GM13976 (cell line): ENCODE measurements at regions not wholly inside any gene's neighbourhood (a gene's known extent, or its start where the extent isn't known, plus 50 kb on each side); places are given as distances from the start of the nearest gene placed in this dataset.
A peak's percentile ranks its signal among the peaks of the same experiment; 100 is the strongest.

Source experiments
- DNase-seq: peaks from one replicate; pipeline ENCODE4 v3.0.0; 2012; ENCODE audit warnings: low spot score
- CTCF ChIP-seq: IDR thresholded peaks from 2 replicates; pipeline ENCODE4 v1.5.1; 2012; ENCODE audit warnings: borderline replicate concordance, mild to moderate bottlenecking; ENCODE audit not compliant: insufficient read depth; ENCODE audit errors: extremely low read depth, missing control alignments, control extremely low read depth
- in situ Hi-C: fragments of 300-500 bp; cut with MboI; formaldehyde crosslinking; loops from one replicate; pipeline ENCODE4 v1.12.0; 2022; ENCODE audit warnings: low sequenced_read_pairs, mixed read lengths, inconsistent platforms; ENCODE audit not compliant: unreplicated experiment

GRCh38 chr6:156601152-156602065, 175.8 kb upstream of the ARID1B start:
- in situ Hi-C loops: no loop called here
- no peak for TF ChIP-seq CTCF
- DNase-seq: peak; percentile 21

- DNase-seq: peak; percentile 13
- in situ Hi-C loops: no loop called here
- TF ChIP-seq CTCF: no peak
These were observed 176.5 kb upstream of the ARID1B start for GRCh38 chr6:156600678-156601077.

DNA sequence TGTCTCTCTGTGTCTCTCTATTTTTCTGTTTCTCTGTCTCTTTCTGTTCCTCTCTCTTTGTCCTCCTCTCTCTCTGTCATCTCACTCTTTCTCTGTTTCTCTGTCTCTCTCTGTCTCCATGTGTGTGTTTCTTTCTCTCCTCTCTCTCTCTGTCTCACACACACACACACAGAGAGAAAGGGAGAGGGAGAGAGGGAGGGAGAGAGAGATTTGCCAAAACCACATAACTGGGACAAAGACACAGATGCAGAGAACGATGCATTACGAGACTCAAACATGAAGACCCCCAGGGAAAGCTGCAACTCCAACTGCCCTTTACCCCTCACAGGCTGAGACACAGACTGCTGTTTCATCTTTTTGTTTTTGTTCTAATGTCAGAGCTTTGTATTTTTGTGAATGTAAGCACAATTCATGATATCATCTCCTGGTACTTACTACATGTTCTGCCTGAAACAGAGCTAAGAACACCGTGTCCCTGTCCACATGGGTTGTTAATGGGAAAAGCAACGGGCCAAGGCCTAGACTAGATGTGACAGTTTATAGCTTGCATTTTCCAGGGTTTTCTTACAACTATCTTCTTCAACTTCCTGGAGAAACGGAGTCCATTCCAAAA, 177.1 kb upstream of the ARID1B start:
- in situ Hi-C loops: no loop called here
- TF ChIP-seq CTCF: no peak
- DNase-seq: no peak

GRCh38 chr6:156599366-156599765, 177.8 kb upstream of the ARID1B start:
- TF ChIP-seq CTCF: no peak
- in situ Hi-C loops: no loop called here
- DNase-seq: no peak

- no peak for TF ChIP-seq CTCF
- no peak for DNase-seq
- in situ Hi-C loops: no loop called here
These were observed 178.4 kb upstream of the ARID1B start for GRCh38 chr6:156598855-156599180.

GRCh38 chr6:156598071-156598854, 178.9 kb upstream of the ARID1B start:
- in situ Hi-C loops: no loop called here
- no peak for DNase-seq
- TF ChIP-seq CTCF: no peak
